Nephron progenitor cell (in vitro differentiated cells): ENCODE measurements at regions not wholly inside any gene's neighbourhood (a gene's known extent, or its start where the extent isn't known, plus 50 kb on each side); places are given as distances from the start of the nearest gene placed in this dataset.

Experiments used
- DNase-seq: peaks from one replicate; pipeline ENCODE4 v3.0.0; 2021
- H3K27ac Mint-ChIP-seq: 2 replicates; pipeline ENCODE4 v1.8.0; 2021; ENCODE audit warnings: mild to moderate bottlenecking, moderate library complexity, mixed read lengths
- H3K27me3 Mint-ChIP-seq: 2 replicates; pipeline ENCODE4 v1.8.0; 2021; ENCODE audit warnings: mild to moderate bottlenecking, low read depth, mixed read lengths; ENCODE audit not compliant: poor library complexity
- H3K36me3 Mint-ChIP-seq: 2 replicates; pipeline ENCODE4 v1.8.0; 2021; ENCODE audit warnings: low read depth, mixed read lengths
- H3K4me1 Mint-ChIP-seq: 2 replicates; pipeline ENCODE4 v1.8.0; 2021; ENCODE audit warnings: mixed read lengths
- H3K4me3 Mint-ChIP-seq: 2 replicates; pipeline ENCODE4 v1.8.0; 2021; ENCODE audit warnings: mild to moderate bottlenecking, moderate library complexity, mixed read lengths
- H3K9me3 Mint-ChIP-seq: 2 replicates; pipeline ENCODE4 v1.8.0; 2021; ENCODE audit warnings: mild to moderate bottlenecking, moderate library complexity, mixed read lengths
- CTCF ChIP-seq: fragments of 200-600 bp; sonication (generic); IDR thresholded peaks from 2 replicates; pipeline ENCODE4 v1.5.0; 2021; ENCODE audit warnings: antibody characterized with exemption

GRCh38 chr15:99895956-99896311, 162.7 kb upstream of the LYSMD4 start:
- H3K4me3 Mint-ChIP-seq = no peak overlapping the region
- peaks cover 12% of the 10 kb centered on the region for H3K27me3 Mint-ChIP-seq
- no peak for TF ChIP-seq CTCF
- no peak overlapping the region for H3K27ac Mint-ChIP-seq
- peaks cover 16% of the 10 kb centered on the region for H3K9me3 Mint-ChIP-seq
- H3K36me3 Mint-ChIP-seq = no peaks in the 10 kb centered on the region
- DNase-seq = no peak
- H3K4me1 Mint-ChIP-seq = no peaks in the 10 kb centered on the region

- H3K4me1 Mint-ChIP-seq = no peaks in the 10 kb centered on the region
- H3K4me3 Mint-ChIP-seq = no peak overlapping the region
- peaks cover 16% of the 10 kb centered on the region for H3K9me3 Mint-ChIP-seq
- no peak overlapping the region for H3K27ac Mint-ChIP-seq
- no peaks in the 10 kb centered on the region for H3K36me3 Mint-ChIP-seq
- peaks cover 9% of the 10 kb centered on the region for H3K27me3 Mint-ChIP-seq
- no peak for DNase-seq
- TF ChIP-seq CTCF = no peak
Measured at GRCh38 chr15:99895189-99895955, 162.1 kb upstream of the LYSMD4 start.

- Mint-ChIP-seq H3K9me3 (peaks cover 17% of the 10 kb centered on the region), H3K36me3 (no peaks in the 10 kb centered on the region), H3K4me3 (no peak overlapping the region), H3K4me1 (no peaks in the 10 kb centered on the region), H3K27ac (no peak overlapping the region), H3K27me3 (no peaks in the 10 kb centered on the region)
- TF ChIP-seq CTCF = no peak
- DNase-seq = no peak
Measured at GRCh38 chr15:99878835-99879234, 145.6 kb upstream of the LYSMD4 start.

GRCh38 chr15:99873451-99873850, 140.2 kb upstream of the LYSMD4 start:
- Mint-ChIP-seq H3K27ac (no peak overlapping the region), H3K4me3 (no peak overlapping the region), H3K9me3 (no peaks in the 10 kb centered on the region), H3K36me3 (no peaks in the 10 kb centered on the region), H3K4me1 (no peaks in the 10 kb centered on the region), H3K27me3 (peaks cover 3% of the 10 kb centered on the region)
- TF ChIP-seq CTCF = no peak
- no peak for DNase-seq

GRCh38 chr15:99863550-99864198, 130.4 kb upstream of the LYSMD4 start:
- H3K27ac Mint-ChIP-seq = no peak overlapping the region
- DNase-seq = no peak
- H3K4me1 Mint-ChIP-seq = no peaks in the 10 kb centered on the region
- H3K36me3 Mint-ChIP-seq = no peaks in the 10 kb centered on the region
- no peaks in the 10 kb centered on the region for H3K9me3 Mint-ChIP-seq
- no peak for TF ChIP-seq CTCF
- H3K27me3 Mint-ChIP-seq = peaks cover 3% of the 10 kb centered on the region
- H3K4me3 Mint-ChIP-seq = no peak overlapping the region

- Mint-ChIP-seq H3K36me3 (no peaks in the 10 kb centered on the region), H3K27me3 (peaks cover 3% of the 10 kb centered on the region), H3K4me1 (no peaks in the 10 kb centered on the region), H3K4me3 (no peak overlapping the region), H3K9me3 (no peaks in the 10 kb centered on the region), H3K27ac (no peak overlapping the region)
- DNase-seq = no peak
- TF ChIP-seq CTCF = no peak
Measured at GRCh38 chr15:99857836-99858235, 124.6 kb upstream of the LYSMD4 start.
